CD4-positive, alpha-beta memory T cell (primary cell): ENCODE measurements at regions not wholly inside any gene's neighbourhood (a gene's known extent, or its start where the extent isn't known, plus 50 kb on each side); places are given as distances from the start of the nearest gene placed in this dataset.

Source experiments
- CTCF ChIA-PET: fragments of 350-600 bp; sonication (Branson Sonifier 250); formaldehyde crosslinking; loops from one replicate; lab custom pipeline; 2021; ENCODE audit warnings: inconsistent platforms; ENCODE audit not compliant: partially characterized antibody; lab: Charles Lee
- POLR2A ChIA-PET: fragments of 350-600 bp; sonication (Branson Sonifier 250); formaldehyde crosslinking; loops from one replicate; lab custom pipeline; 2021; ENCODE audit not compliant: partially characterized antibody; lab: Charles Lee
- DNase-seq, 5 donors: peaks; one replicate each; pipeline versions ENCODE4 v3.0.0 to v3.0.0-alpha.2; 2020 to 2022; ENCODE audit warnings: mixed read lengths in 1 of 5
- H3K27ac ChIP-seq: one replicate; pipeline ENCODE4 v1.7.0; 2013; ENCODE audit warnings: low read depth, low read length
- H3K27me3 ChIP-seq: 2 replicates; pipeline ENCODE4 v1.7.0; 2013; ENCODE audit warnings: mild to moderate bottlenecking, low read length, moderate library complexity; ENCODE audit not compliant: insufficient read depth
- H3K36me3 ChIP-seq: 2 replicates; pipeline ENCODE4 v1.7.0; 2013; ENCODE audit warnings: mild to moderate bottlenecking, low read length, moderate library complexity; ENCODE audit not compliant: insufficient read depth
- H3K4me1 ChIP-seq: 2 replicates; pipeline ENCODE4 v1.7.0; 2013; ENCODE audit warnings: mild to moderate bottlenecking, low read length, moderate library complexity; ENCODE audit not compliant: insufficient read depth
- H3K4me3 ChIP-seq, 2 donors: one replicate each; pipeline ENCODE4 v1.7.0; 2013; ENCODE audit warnings: low read length in 2 of 2, mild to moderate bottlenecking in 1 of 2
- H3K9me3 ChIP-seq, 2 donors: one replicate each; pipeline ENCODE4 v1.7.0; 2013; ENCODE audit warnings: low read length in 2 of 2, control low read depth in 1 of 2; ENCODE audit not compliant: control insufficient read depth in 1 of 2
- H3K27ac Mint-ChIP-seq, 7 donors: one replicate each; pipeline ENCODE4 v1.8.0; 2020 to 2021; ENCODE audit warnings: mixed read lengths in 7 of 7, mild to moderate bottlenecking in 6 of 7, inconsistent platforms in 3 of 7, moderate library complexity in 3 of 7
- H3K27me3 Mint-ChIP-seq, 2 donors: one replicate each; pipeline ENCODE4 v1.8.0; 2020 to 2021; ENCODE audit warnings: mixed read lengths in 2 of 2
- H3K36me3 Mint-ChIP-seq, 2 donors: one replicate each; pipeline ENCODE4 v1.8.0; 2020 to 2021; ENCODE audit warnings: mixed read lengths in 2 of 2, inconsistent platforms in 1 of 2, mild to moderate bottlenecking in 1 of 2
- H3K4me1 Mint-ChIP-seq, 4 donors: one replicate each; pipeline ENCODE4 v1.8.0; 2020 to 2021; ENCODE audit warnings: mixed read lengths in 4 of 4, mild to moderate bottlenecking in 1 of 4
- H3K4me3 Mint-ChIP-seq, 8 donors: one replicate each; pipeline ENCODE4 v1.8.0; 2020 to 2021; ENCODE audit warnings: mixed read lengths in 8 of 8, mild to moderate bottlenecking in 7 of 8, moderate library complexity in 6 of 8, inconsistent platforms in 3 of 8
- H3K9me3 Mint-ChIP-seq, 8 donors: one replicate each; pipeline ENCODE4 v1.8.0; 2020 to 2021; ENCODE audit warnings: mixed read lengths in 8 of 8, mild to moderate bottlenecking in 5 of 8, inconsistent platforms in 3 of 8, moderate library complexity in 1 of 8
- intact Hi-C: fragments of 100-400 bp; cut with micrococcal nuclease; formaldehyde crosslinking; loops from one replicate; pipeline ENCODE4 v1.15.1; 2023

DNA sequence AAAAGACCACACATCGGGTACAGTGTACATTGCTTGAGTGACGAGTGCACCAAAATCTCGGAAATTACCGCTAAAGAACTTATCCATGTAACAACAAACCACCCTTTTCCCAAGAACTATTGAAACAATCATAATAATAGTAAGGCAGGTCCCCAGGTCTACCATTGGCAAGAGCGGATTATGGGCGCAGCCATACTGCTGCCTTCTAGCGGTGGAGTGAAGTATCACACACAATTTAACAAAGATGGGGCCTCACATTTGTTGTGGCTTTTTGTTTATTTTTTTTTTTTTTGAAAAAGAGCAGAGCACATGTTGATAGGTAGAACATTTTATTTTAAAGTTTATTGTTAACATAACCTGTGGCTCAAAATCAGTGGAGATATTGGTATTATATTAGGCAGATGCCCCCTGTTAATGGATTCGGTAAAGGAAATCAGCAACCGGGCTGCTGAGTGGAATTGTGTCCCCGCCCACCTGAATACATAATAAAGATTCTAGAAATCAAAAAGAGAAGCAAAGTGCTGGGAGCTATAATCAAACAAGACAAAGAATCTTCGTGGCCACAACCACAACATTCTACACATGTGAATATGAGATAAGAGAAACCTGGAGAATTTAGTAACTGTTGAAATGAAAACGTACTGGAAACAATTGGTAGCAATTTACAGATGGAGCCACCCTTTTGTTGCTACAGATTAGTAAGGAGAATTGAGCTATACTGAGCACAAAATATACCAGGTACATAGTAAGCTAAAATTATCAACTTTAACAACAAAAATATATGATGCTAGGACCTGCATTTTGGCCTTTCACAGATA is 94.2 kb upstream of the EXOC2 start:
- Mint-ChIP-seq H3K36me3 (no peaks in the 10 kb centered on the region), H3K4me3 (no peak overlapping the region), H3K27ac (no peak overlapping the region), H3K9me3 (peaks cover 0 to 3% (median 0%) of the 10 kb centered on the region in 8 donors), H3K27me3 (peaks cover 5 to 7% of the 10 kb centered on the region in 2 donors), H3K4me1 (peaks cover 6 to 8% (median 7%) of the 10 kb centered on the region in 4 donors)
- Histone ChIP-seq H3K36me3 (no peaks in the 10 kb centered on the region), H3K9me3 (no peaks in the 10 kb centered on the region), H3K27ac (no peak overlapping the region), H3K4me1 (peaks cover 5% of the 10 kb centered on the region), H3K4me3 (no peak overlapping the region), H3K27me3 (peaks cover 6% of the 10 kb centered on the region)
- POLR2A ChIA-PET, result no interaction called here
- DNase-seq, result peak in 4 of 5 donors; percentile 9 to 22 (median 14)
- intact Hi-C loops, result loop anchor here (1.0 to 5.0 kb wide), 2 partner anchors 194 to 400 kb away; no protein-coding TSS in a partner anchor
- CTCF ChIA-PET, result interaction anchor here (1.0 to 1.7 kb wide), 5 partner anchors 10 to 397 kb away, joined by 3 to 12 read pairs (median 4); no protein-coding TSS in a partner anchor

DNA sequence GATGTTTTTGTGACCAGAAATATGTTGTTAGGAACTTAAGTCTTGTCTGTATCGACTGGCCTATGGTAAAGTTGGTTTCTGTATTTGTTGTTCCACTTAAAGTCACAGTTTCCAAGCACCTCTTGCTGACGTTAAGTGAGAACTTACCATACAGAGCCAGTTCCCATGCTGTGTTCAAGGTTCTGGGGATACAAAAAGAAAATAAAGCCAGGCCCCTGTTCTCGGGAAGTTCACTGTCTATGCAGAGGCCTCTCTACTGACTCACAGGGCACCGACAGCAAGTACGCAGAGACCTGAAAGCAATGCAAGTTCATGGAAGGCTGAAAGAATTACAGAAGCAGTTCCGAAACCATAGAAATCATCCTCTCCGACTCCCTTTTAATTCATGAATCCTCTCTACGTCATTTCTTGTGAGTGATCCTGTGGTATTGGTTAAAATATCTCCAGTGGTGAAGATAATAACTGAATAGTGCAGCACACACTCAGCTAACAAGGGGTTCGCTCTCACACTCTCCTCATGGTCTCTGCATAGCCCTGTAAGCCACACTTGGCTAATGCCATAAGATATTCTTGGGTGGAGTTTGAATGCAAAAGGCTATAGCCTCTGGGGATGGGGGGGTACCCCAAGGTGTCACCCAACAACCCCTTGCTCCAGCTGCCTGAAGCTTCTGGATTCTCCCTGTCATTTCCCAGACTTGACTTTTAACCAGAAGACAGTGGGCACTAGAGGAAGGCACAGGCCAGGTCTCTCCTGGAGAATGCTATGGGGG is 91.2 kb upstream of the EXOC2 start:
- Histone ChIP-seq H3K36me3 (no peaks in the 10 kb centered on the region), H3K27ac (no peak overlapping the region), H3K27me3 (no peaks in the 10 kb centered on the region), H3K4me1 (peaks cover 5% of the 10 kb centered on the region), H3K4me3 (no peak overlapping the region), H3K9me3 (no peaks in the 10 kb centered on the region)
- Mint-ChIP-seq H3K27ac (no peak overlapping the region), H3K9me3 (no peaks in the 10 kb centered on the region), H3K4me1 (peaks cover 6 to 8% (median 7%) of the 10 kb centered on the region in 4 donors), H3K27me3 (peaks cover 0 to 2% of the 10 kb centered on the region in 2 donors), H3K36me3 (no peaks in the 10 kb centered on the region), H3K4me3 (no peak overlapping the region)
- intact Hi-C loops, result no loop called here
- no peak for DNase-seq
- ChIA-PET POLR2A (no interaction called here), CTCF (interaction anchor here (1.4 kb wide), 1 partner anchor 14 kb away, joined by 6 read pairs; no protein-coding TSS in a partner anchor)

DNA sequence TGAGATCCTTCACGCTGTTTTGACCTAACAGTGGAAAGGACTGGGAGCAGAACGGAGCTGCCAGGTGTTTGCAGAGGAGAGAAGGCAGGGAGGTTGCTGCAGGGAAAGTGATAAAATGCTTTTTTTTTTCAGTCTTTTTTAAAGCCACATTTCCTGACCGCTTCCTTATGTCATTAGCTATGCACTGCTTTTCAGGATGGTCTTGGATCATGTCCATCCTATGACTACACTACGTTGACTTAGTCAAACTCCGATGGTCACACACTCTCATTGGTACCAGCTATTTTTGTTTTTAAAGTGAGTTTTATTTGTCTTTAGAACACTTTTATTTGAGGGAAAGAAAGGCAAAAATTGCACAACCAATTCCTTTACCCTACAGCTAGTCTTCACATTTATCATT is 89.2 kb upstream of the EXOC2 start:
- no peak overlapping the region for H3K27ac Mint-ChIP-seq
- peaks cover 2 to 3% of the 10 kb centered on the region in 2 donors for H3K27me3 Mint-ChIP-seq
- Histone ChIP-seq H3K9me3 (no peaks in the 10 kb centered on the region), H3K4me3 (no peak overlapping the region), H3K27me3 (no peaks in the 10 kb centered on the region), H3K36me3 (no peaks in the 10 kb centered on the region), H3K27ac (no peak overlapping the region), H3K4me1 (no peaks in the 10 kb centered on the region)
- intact Hi-C loops, result no loop called here
- DNase-seq, result no peak
- H3K9me3 Mint-ChIP-seq, result no peaks in the 10 kb centered on the region
- H3K4me3 Mint-ChIP-seq, result no peak overlapping the region
- H3K4me1 Mint-ChIP-seq, result peaks cover 0 to 1% (median 0%) of the 10 kb centered on the region in 4 donors
- H3K36me3 Mint-ChIP-seq, result no peaks in the 10 kb centered on the region
- CTCF ChIA-PET, result interaction anchor here (1.3 to 1.4 kb wide), 2 partner anchors 16 to 60 kb away, joined by 3 read pairs; no protein-coding TSS in a partner anchor
- POLR2A ChIA-PET, result no interaction called here

DNA sequence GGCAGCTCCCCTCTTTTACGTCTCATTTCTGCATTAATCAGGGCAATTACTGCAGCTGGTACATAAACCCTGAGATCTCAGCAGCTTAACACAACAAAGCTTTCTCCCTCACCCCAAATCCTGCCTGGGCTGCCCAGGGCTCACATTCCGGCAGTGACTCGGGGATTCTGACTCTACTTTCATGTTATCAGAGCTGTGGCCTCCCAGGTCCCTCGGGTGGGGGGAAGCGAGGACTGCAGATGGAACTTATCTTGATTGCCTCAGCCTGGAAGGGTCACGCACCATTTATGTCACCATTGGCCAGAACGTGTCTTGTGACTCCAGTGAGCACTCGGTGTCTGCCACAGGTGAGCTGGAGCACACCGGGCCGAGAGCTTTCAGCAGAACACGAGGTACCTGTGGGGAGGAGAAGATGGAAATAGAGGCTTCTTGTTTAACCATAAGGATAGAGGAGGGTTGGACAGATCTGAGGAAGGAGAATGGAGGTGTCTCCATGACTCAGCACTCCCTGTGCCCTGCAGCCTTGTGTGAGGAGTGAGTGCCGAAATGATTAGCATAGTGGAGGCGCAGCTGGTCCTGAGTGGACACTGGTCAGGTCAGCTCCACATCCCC is 88.5 kb upstream of the EXOC2 start:
- H3K9me3 ChIP-seq, result no peaks in the 10 kb centered on the region
- H3K4me3 ChIP-seq, result no peak overlapping the region
- intact Hi-C loops, result no loop called here
- no peaks in the 10 kb centered on the region for H3K4me1 ChIP-seq
- Mint-ChIP-seq H3K27ac (no peak overlapping the region), H3K27me3 (peaks cover 4 to 5% of the 10 kb centered on the region in 2 donors), H3K4me3 (no peak overlapping the region), H3K4me1 (no peaks in the 10 kb centered on the region), H3K9me3 (no peaks in the 10 kb centered on the region), H3K36me3 (no peaks in the 10 kb centered on the region)
- no peaks in the 10 kb centered on the region for H3K27me3 ChIP-seq
- no peak overlapping the region for H3K27ac ChIP-seq
- ChIA-PET POLR2A (no interaction called here), CTCF (interaction anchor here (1.4 to 1.7 kb wide), 2 partner anchors 11 to 17 kb away, joined by 3 to 4 read pairs; no protein-coding TSS in a partner anchor)
- no peak for DNase-seq
- no peaks in the 10 kb centered on the region for H3K36me3 ChIP-seq

DNA sequence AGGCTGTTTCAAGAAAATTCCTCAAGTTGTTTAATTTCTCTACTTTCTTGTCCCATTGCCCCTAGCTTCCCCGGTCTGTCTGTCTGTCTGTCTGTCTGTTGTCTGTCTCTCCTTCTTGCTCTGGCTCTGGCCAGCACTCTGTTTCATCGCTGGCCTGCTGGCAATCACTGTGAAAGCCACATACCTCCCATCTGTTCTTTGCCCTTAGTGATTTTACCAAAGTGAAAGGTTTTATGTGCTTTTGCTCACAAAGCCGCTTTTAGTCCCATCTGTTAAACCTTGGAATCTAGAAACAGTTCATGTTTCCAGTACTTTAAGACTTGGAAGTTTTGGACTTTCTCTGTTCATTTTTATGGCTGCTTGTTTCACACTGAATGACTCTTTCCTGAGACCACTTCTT is 87.8 kb upstream of the EXOC2 start:
- ChIA-PET CTCF (interaction anchor here (1.7 kb wide), 1 partner anchor 11 kb away, joined by 4 read pairs; no protein-coding TSS in a partner anchor), POLR2A (no interaction called here)
- no peaks in the 10 kb centered on the region for H3K36me3 ChIP-seq
- Mint-ChIP-seq H3K27ac (no peak overlapping the region), H3K9me3 (no peaks in the 10 kb centered on the region), H3K27me3 (peaks cover 4 to 5% of the 10 kb centered on the region in 2 donors), H3K36me3 (peaks cover 0 to 4% of the 10 kb centered on the region in 2 donors), H3K4me1 (no peaks in the 10 kb centered on the region), H3K4me3 (no peak overlapping the region)
- H3K4me3 ChIP-seq, result no peak overlapping the region
- H3K27ac ChIP-seq, result no peak overlapping the region
- H3K27me3 ChIP-seq, result no peaks in the 10 kb centered on the region
- DNase-seq, result no peak
- intact Hi-C loops, result no loop called here
- H3K9me3 ChIP-seq, result no peaks in the 10 kb centered on the region
- no peaks in the 10 kb centered on the region for H3K4me1 ChIP-seq

DNA sequence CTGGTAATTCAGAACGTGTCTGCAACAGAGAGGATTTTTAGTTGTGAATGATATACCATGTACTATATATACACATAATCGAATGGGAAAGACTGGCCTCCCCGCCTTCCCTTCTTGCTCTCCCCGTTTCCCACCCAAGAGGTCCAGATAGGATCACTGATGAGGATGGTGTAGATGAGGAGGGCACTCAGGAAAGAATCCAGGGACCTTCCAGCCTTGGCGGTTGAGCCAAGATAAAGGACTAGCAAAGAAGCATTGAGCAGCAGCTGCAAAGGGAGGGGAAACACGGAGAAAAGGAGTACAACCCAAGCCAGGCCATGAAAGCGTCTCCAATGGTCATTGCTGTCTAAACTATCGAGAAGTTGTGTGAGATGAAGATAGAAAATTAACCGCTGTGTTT is 84.0 kb upstream of the EXOC2 start:
- POLR2A ChIA-PET, result no interaction called here
- intact Hi-C loops, result no loop called here

More for the DNA sequence above, 84.0 kb upstream of the EXOC2 start:
- Mint-ChIP-seq H3K9me3 (peaks cover 0 to 5% (median under 1%) of the 10 kb centered on the region in 8 donors), H3K36me3 (peaks cover 0 to 4% of the 10 kb centered on the region in 2 donors), H3K27ac (no peak overlapping the region), H3K4me1 (no peaks in the 10 kb centered on the region), H3K4me3 (no peak overlapping the region), H3K27me3 (peaks cover 7 to 16% of the 10 kb centered on the region in 2 donors)
- Histone ChIP-seq H3K4me3 (no peak overlapping the region), H3K36me3 (no peaks in the 10 kb centered on the region), H3K4me1 (no peaks in the 10 kb centered on the region), H3K27me3 (no peaks in the 10 kb centered on the region), H3K27ac (no peak overlapping the region), H3K9me3 (no peaks in the 10 kb centered on the region)
- DNase-seq, result no peak
- CTCF ChIA-PET, result no interaction called here
